GM19239 (cell line): ENCODE measurements at regions not wholly inside any gene's neighbourhood (a gene's known extent, or its start where the extent isn't known, plus 50 kb on each side); places are given as distances from the start of the nearest gene placed in this dataset.

Source experiments
- DNase-seq: peaks from one replicate; pipeline ENCODE4 v3.0.0; 2011; ENCODE audit warnings: low spot score; ENCODE audit not compliant: insufficient read length
- FAIRE-seq: peaks from 2 replicates; lab custom pipeline; 2011; peaks lifted over from hg19 to GRCh38; lab: Jason Lieb, UNC

- FAIRE-seq (no peak), DNase-seq (no peak)
Measured at GRCh38 chr4:114481856-114482255, 116.8 kb upstream of the UGT8 start.

DNA sequence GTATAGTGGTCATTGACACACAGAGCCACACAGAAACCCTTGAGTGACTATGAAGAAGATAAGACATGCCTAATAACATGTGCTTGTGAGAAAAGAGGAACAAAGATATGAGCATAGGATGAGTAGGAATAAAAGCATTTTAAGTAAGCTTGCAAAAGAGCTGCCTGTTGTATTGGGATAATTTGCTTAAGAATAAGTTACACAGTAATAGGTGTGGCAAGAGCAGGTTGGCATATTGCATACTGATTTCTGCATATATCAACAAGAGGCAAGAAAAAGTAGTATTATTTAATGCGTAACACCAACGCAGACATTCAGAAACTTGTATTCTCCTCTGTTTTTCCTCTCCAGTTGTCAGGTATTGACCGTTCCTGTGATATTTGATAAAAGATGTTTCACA is 111.5 kb upstream of the UGT8 start:
- DNase-seq (no peak), FAIRE-seq (no peak)

- FAIRE-seq, result no peak
- no peak for DNase-seq
Measured at GRCh38 chr4:114488301-114488982, 110.2 kb upstream of the UGT8 start.

- DNase-seq (no peak), FAIRE-seq (no peak)
Measured at GRCh38 chr4:114494246-114494803, 104.3 kb upstream of the UGT8 start.

DNA sequence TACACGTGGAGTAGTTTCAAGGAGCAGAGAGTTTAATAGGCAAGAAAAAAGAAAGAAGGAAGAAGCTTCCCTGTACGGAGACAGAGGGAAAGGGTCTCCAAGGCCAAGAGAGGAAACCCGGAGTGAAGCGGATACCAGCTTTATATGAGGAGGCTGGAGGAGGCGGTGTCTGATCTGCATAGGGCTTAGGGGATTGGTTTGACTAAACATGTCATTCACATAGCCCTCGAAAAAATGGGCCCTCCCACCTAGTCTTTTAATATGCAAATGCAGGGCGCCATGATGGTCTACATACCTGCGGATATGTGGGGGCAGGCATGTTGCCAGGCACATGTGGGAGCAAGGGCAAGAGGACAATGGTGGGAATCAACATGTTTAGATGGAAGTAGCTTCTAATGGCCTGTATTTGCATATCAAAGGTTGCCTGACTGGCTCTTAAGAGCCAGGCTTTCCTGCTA is 103.1 kb upstream of the UGT8 start:
- FAIRE-seq (no peak), DNase-seq (no peak)

- no peak for DNase-seq
- FAIRE-seq, result no peak
Measured at GRCh38 chr4:114497116-114497515, 101.5 kb upstream of the UGT8 start.

DNA sequence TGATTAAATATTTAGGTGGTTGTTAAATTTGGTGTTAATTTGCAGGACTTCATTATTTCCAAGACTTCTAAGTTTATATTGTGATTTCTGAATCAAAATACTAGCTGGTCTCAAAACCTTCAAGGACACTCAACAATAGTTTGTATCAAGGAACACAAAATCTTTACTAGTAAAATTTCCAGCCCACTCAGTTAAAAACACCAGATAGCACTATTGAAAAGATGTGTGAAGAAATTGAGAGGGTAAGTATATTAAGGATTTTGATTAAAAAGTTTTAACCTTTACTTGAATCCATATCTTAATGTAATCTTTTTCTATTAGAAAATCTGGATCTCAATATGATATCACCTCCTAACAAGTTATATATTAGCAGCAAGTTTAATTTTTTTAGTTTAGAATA is 89.3 kb upstream of the UGT8 start:
- DNase-seq (no peak), FAIRE-seq (no peak)

DNA sequence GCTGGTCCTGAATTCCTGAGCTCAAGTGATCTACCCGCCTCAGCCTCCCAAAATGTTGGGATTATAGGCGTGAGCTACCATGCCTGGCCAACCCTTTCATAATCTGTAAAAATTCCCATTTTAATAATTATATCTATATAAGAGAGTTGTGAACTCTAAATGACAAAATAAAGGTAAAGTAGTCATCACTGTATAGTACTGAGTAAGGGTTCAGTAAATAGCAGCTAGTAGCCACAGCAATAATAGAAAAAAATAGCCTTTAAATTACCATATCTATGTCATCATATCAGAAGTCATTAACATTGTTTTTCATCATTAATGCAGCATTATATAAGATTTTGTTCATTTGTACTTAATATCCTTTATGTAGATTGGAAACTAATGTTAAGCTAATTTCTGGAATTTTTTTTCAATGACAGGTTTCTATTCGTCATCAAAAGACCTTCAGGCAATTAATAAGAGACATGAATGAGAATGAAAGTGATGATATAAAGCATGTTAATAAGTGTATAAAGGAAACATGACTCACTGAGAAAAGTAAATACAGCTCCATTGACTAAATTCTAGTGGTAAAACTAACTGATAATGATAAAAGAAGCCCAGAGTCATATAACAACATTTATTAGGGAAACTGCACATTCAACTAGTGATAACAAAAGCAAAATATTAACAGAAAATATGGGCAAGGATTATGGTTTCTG is 85.9 kb upstream of the UGT8 start:
- FAIRE-seq (no peak), DNase-seq (no peak)

DNA sequence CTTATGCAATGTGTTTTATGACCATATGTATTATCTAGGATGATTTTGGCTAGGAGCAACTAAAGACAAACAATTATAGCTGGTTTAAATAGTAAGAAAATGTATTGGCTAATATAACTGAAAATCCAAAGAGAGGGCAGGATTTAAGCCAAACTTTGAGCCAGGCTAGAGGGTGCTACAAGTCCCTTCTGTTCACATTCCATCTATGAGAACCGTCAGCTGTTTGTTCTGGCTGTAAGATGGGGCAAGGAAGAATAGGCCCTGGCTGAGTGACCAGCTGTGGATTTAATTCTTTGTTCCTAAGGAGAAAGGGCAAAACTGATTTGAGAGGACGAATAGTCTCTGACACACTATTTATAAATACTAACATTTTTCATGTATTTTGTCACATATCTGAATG is 79.2 kb upstream of the UGT8 start:
- DNase-seq, result no peak
- FAIRE-seq, result no peak

DNA sequence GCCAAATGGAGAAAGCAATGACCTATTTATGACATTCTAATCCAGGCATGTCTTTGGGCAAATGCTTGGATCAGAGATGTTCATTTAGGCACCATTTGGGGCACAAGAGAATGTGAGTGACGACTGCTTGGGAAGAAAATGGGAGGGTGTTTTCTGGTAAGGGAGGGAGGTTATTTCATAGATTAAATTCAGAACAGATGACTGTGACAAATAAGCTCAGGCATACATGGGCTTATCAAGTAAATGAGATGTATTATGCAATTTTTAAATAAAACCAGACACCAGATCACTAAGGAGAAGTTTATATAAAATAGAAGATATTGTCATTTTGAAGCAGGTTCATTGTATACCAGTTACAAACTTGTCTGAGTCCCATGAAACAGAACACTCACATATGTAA is 71.4 kb upstream of the UGT8 start:
- FAIRE-seq, result no peak
- no peak for DNase-seq

DNA sequence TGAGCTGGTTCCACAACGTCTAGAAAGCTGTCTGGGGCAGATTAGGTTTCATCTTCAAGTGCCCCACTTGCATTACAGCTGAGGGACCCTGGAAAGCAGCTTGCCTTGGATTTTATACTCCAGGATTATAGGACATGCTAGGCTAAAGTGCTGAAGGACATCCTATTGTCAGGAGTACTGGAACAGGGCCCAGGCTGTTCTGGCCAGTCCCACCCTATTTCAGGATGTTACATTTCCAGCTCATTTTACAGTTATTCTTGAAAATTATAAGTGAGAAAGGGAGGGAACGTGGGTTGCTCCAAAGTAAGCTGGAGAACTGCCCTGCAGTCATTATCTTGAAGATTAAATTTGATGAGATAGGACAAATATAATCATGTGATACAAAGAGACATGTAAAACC is 71.0 kb upstream of the UGT8 start:
- FAIRE-seq, result no peak
- no peak for DNase-seq

DNA sequence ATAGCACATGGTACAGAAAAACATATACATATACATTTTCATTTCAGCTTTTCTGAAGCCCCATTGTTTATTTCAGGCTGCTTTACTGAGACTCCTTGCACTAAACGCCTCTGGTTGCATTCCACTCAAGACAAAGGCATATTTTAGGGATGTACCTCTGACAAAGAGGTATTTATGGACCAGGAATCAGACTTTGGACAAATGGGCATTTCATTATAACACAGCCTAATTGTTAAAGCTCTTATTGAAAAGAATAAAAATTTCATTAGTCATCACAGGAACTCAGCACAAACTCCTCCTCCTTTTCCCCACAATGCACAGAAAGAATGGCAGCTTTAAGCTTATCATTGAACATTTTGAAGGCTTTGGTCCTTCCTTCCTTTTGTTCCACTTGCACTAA is 62.9 kb upstream of the UGT8 start:
- DNase-seq, result no peak
- no peak for FAIRE-seq

DNA sequence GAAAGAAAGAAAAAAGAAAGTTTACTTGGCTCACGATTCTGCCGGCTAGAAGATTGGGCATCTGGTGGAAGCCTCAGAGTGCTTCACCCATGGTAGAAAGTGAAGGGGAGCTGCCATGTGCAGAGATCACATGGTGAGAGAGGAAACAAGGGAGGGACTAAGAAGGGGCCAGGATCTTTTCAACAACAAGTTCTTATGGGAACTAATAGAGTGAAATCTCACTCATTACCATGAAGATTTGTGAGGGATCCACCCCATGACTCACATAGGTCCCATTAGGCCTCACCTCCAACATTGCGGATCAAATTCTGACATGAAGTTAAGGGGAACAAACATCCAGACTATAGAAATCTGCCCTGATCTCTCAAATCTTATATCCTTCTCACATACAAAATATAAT is 61.3 kb upstream of the UGT8 start:
- DNase-seq, result no peak
- FAIRE-seq, result no peak

DNA sequence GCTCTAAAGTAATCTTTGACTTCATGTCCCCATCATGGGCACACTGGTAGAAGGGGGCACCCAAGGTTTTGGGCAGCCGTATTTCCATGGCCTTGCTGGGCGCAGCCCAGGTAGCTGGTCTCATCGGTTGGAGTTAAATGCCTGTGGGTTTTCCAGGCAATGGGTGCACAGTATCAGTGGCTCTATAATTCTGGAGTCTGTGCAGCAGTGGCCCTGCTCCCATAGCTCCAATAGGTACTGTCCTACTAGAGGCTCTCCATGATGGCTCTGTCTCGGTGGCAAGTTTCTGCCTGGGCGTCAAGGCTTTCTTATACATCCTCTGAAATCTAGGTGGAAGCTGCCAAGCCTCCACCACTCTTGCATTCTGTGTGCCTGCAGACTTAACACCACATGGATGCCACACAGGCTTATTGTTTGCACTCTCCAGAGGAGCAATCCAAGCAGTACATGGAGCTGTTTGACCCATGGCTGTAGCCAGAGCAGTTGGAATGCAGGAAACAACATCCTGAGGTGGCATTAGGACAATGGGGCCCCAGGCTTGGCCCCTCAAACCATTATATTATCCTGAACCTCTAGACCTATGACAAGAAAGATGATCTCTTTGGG is 60.5 kb upstream of the UGT8 start:
- DNase-seq (no peak), FAIRE-seq (no peak)

DNA sequence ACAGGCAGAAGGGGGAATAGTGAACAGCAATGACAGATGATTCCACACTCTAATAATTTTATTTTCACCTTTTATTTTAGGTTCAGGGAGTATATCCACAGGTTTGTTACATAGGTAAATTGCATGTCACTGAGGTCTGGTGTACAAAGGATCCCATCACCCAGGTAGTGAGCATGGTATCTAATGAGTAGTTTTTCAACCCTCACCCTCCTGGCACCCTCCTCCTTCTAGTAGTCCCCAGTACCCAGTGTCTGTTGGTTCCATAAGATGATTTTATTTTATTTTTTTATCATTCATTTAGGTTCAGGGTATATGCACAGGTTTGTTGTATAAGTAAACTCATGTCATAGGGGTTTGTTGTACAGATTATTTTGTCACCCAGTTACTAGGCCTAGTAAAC is 58.6 kb upstream of the UGT8 start:
- FAIRE-seq (no peak), DNase-seq (no peak)

- DNase-seq (no peak), FAIRE-seq (no peak)
Measured at GRCh38 chr4:114547340-114548134, 51.1 kb upstream of the UGT8 start.
